ENCODE measurements at regions not wholly inside any gene's neighbourhood (a gene's known extent, or its start where the extent isn't known, plus 50 kb on each side); places are given as distances from the start of the nearest gene placed in this dataset.

GRCh38 chr13:81203783-81204182 is 862.9 kb upstream of the SPRY2 start:
- TF ChIP-seq CTCF (IDR thresholded peaks at IDR 0.05) (no peak), POLR2A (IDR thresholded peaks at IDR 0.05) (no peak)
